ENCODE measurements at regions not wholly inside any gene's neighbourhood (a gene's known extent, or its start where the extent isn't known, plus 50 kb on each side); places are given as distances from the start of the nearest gene placed in this dataset.
"Not testable (repeated sequence)": the region's sequence is repeated elsewhere in the genome, so short reads cannot be mapped to it uniquely, and the experiment has no call there.

DNA sequence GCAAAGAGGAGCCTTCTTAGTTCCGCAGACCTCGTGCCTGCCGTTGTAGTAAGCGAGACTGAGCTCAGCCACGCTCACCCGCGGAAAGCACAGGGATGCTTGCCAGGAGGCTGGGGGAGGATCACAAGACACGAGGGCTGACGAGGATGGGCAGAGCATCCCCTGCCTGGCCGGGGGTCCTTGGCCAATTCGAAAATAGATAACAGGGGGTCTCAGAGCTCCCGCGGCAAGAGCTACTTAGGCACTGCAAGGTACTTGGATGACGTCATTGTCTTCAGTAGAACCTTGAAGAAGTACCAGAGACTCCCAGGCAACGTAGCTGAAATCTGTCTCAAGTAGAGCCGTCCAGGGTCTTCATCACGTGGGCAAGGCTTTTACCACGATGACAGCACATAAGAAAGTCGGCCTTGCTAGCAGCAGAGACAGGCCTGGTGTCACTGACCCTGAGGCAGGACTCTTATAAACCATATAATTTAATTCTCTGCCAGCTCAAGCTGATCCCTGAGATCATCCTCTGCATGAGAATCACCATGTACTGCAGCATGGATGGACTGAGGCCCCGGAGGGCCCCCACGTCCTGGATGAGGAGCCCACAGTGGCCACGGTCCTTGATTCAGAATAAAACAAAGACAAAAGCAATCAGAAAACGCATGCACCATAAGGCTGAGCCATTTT lies 81.9 kb downstream of the TMEM18 start:
- no peak for DNase-seq

DNA sequence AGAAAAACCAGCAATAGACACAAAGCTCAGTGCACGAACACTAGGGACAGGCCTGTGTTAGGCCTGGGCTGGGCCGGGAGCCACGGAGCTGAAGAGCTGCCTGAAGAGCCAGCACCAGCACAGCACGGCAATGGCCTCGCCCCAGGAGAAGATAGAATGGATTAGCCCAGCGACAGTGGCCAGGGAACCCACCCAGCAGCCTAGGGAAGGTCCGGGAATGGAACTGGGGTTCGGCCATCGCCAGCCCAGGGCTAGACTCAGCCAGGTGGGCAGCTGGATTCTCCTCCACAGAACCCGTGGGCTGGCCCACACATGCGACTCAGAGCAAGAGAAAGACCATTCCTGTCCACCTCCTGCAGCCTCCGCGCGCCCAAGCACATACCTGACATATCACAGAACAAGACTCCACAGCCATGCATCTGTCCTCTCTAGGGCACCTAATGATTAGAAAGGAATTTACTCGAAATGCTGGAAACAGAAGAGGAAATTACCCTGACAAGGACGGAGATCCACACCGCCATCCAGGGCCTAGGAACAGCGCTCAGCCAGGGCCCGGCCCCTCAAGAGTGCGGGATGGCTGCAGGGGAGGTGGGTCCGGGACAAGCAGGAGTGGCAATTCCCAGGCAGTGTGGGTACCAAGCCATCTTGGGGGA lies 82.8 kb downstream of the TMEM18 start:
- DNase-seq = no peak

DNA sequence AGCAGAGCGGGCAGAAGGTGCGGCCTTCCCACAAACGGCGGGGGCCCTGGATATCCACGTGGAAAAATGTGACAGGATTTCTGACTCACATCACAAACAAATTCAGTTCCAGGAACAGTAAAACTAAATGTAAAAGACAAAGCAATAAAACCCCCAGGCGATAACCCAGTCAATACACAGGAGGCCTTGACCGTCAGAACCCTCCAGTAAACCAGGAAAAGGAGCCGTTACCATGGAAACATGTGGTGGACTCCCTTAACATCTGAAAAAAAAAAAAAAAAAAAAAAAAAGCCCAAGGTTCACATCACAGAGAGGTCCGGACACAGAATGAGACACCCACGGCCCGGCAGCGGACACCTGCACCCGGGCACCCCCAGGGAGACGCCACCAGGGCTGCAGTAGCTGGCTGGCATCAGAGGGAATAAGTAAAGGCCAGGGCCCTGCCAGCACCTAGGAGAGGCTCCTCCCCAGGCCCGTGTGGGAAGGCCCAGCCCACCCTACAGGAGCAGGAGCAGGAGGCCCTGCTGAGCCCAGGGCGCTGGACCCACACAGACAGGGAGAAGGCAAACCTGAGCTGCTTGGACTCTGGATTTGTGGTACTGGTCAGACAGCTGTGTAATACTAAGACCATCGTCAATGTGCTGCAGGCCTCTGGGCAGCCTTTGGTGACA lies 83.7 kb downstream of the TMEM18 start:
- no peak for DNase-seq

DNA sequence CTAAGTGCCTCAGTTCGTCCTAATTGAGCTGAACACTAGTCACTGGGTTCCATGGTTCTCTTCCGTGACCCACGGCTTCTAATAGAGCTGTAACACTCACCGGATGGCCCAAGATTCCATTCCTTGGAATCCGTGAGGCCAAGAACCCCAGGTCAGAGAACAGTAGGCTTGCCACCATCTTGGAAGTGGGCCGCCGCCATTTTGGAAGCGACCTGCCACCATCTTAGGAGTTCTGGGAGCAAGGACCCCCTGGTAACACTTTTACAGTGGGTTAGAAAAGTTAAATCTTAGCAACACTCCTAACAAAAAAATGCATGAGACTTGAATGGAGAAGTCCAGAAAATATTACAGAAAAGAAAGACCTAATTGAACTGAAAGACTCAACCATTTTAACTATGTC lies 84.5 kb downstream of the TMEM18 start:
- no peak for DNase-seq

DNA sequence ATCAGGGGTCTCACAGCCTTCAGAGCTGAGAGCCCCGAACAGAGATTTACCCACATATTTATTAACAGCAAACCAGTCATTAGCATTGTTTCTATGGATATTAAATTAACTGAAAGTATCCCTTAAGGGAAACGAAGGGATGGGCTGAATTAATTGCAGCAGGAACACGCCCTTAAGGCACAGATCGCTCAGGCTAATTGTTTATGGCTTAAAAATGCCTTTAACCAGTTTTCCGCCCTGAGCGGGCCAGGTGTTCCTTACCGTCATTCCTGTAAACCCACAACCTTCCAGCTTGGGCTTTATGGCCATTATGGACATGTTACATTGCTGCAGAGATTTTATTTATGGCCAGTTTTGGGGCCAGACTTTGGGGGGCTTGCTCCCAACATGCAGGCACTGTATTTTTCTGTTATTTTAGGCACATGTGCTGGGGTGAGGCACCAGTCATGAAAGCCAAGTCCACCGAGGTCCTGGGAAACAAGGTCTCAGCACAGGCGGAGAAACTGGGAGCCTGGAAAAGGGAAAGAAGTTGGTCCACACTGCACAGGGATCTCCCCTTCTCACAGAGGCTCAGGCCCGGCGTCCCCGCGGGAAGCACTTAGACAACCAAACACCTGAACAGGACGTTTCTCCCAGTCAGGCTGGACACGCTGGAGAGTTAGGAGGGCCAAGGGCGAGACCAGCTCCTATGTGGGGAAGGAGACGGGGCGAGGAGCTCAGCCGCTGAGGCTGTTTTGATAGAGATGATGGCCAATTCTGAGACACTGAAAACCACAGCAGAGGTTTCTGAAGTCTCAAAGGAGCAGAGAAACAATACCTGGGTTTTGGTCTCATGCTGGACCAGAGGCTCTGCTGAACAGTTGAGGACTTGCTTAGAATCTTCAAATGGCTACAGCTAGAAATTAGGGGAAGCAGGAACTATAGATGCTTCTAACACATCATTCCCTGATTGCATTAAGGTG lies 86.7 kb downstream of the TMEM18 start:
- DNase-seq = no peak

DNA sequence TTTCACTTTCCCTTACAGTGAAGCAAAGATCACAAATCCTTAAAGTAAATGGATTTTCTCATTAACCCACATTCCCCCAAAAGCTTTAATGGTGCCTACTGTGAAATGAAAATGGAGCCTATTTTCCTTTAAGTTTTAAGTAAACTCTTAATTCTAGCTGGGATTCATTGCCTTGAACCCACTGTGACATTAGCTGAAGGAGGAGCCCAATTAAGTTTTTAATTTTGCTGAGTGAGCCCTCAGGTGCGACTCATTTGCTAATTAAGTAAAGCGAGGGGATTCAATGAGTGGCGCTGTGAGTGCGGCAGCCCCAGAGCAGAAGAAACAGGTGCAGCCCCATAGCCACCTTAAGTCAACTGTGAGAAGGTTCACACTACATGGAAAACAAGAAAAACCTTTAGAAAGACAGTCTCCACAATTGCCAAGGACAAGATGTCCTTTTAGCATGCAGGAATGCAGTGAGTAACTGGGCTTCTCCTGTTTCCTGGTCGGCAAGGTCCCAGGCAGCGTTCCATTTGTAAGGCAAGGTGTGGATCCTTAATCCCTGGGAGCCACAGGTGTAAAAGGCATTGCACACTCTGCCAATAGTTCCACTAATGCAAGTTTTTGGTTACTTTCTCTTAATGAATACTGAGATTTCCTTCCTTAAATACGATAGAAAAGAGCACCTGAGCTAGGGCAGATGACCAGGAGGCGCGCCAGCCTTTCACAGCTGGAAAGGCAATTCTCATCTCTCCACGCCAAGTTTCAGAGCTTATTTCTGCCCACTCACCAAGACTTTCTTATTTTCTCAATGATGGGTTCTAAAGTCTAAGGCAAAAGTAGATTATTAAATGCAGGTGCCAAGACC lies 87.7 kb downstream of the TMEM18 start:
- no peak for DNase-seq

DNA sequence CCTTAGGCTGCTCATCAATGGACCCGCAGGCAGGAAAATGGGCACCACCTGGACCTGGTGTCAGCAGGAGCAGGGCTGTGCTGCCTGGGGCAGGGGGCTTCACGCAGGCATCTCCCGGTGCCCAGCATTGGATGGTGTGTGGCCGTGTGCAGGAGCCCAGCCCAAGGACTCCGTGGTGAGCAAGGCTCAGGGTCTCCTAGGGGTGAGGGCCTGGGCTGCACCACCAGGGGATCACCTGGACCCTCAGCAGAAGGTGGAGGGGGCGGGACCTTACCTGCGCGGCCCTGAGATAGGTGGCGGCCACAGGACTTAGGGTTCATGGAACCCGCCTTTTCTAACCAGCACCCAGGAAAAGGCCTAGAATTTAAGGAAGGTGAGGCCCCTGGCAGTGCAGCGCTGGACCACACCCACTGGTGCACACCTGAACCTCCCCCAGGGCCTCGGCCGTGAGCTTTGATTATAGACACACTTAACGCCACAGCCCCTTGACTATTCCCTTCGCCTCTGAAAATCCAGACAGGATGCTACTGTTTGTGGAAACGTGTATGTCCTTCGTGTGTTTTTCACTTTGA lies 89.0 kb downstream of the TMEM18 start:
- no peak for DNase-seq

DNA sequence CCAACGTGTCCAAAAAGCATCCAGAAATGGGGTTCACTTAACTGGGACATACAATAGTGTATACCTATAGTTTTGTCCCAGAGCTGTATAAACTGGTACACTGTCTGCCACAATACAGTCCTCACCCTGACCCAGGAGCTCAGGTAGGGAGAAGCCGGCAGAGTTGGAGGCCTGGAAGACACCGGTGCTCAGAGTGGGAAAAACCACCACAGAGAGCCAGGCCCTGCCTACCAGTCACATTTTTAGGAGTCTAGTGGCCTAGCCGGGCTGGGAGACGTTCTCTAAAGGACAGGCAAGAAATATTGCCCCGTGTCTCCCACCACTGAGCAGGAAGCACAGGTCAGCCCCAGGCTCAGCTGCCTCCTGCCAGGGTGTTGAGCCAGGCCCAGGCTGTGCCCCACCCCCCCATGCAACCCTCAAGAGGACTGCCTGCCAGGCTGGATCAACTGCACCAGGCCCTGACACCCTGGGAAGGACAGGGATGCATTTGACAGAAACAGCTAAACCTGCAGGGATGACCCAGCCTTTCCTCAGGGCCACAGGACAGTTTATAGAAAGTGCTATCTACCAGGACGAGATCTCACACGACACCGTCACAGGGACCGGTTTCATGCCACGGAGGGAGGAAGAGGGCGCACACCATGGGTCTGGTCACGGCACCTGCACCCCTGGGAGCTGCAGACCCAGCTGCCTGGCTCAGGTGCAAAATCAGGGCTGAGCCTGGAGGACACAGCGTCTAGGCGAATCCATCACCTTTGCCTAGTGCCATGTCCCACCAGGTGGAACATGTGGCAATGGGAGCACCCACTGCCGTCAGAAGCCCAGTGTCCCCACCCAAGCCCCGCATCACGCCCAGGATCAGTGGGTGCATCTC lies 89.9 kb downstream of the TMEM18 start:
- DNase-seq = no peak

DNA sequence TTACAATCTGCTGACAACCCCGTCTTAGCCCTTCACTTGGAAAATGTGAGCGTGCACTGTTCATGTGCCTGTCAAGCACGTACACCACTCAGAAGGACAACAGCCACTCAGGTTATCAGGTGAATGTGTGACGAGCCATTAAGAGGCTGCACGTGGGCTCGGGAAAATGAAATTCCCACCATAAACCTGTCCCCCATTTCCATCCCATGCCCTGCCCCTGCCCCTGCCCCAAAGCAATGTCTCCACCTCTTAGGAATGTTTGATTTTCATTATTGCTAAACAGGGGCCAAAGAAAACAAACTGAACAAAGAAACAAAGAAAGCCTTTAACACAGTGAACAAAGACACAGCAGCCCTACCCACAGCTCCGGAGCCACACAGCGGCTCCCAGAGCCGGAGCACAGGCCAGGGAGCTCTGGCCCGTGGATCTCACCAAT lies 90.5 kb downstream of the TMEM18 start:
- DNase-seq = no peak

DNA sequence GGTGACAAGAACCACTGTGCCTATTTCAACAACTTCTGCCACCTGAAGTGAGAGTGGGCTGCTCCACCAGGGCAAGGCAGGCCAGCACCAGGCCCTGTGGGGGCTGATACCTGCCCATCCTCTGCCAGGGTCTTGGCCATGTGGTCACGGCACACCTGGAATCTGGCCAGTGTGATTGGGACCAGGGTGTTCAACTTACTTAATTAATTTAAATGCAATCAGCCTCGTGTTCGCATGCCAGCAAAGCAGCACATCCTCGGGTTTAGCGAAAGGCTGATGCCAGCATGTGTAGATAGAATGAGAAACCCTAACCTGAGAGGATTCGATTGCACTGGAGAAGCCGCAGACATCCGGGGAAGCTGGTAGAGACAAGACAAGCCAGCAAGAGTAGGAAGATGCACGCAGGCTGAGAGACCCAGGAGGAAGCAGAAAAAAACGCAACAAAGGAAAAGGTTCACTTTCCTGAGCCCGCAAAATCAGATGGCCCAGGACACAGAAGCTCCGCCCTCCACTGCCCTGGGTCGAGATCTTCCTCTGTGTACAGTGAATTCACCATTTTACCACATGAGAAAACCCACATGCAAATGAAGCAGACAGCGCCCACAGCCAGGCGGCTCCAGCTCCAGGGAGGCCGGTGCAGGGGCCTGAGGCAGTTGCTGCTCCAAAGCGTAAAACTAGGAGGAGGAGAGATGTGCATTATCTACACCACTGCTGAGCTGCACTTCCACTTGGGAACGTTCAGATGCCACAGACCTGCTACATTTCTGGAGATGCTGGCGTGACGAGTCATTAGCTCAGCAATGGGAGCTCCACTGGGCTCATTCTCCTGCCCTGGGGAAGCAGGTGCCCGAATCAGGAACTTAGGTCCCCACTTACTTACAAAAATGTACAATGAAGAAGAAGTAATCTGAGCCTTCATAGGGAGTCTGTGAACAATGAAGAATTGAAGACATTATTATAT lies 92.1 kb downstream of the TMEM18 start:
- peak; percentile 23 for DNase-seq

DNA sequence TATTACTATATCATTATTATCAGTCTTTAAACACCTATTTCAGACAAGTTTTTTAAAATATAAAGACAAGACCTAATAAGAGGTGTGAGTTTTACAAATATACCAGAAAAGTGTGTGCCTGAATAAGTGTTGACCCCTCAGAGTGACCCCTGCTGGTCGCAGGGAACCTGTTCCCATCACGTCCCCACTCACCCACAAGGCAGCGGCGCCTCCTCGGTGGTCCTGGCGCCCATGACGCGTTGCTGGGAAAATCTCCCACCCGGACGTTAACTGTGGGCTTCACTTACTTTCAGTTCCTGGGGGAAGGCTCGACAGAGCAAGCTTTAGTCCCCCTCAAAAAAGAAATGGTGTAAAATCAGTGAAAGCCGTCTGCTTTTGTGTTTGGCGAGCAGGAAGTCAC lies 93.5 kb downstream of the TMEM18 start:
- DNase-seq = no peak

DNA sequence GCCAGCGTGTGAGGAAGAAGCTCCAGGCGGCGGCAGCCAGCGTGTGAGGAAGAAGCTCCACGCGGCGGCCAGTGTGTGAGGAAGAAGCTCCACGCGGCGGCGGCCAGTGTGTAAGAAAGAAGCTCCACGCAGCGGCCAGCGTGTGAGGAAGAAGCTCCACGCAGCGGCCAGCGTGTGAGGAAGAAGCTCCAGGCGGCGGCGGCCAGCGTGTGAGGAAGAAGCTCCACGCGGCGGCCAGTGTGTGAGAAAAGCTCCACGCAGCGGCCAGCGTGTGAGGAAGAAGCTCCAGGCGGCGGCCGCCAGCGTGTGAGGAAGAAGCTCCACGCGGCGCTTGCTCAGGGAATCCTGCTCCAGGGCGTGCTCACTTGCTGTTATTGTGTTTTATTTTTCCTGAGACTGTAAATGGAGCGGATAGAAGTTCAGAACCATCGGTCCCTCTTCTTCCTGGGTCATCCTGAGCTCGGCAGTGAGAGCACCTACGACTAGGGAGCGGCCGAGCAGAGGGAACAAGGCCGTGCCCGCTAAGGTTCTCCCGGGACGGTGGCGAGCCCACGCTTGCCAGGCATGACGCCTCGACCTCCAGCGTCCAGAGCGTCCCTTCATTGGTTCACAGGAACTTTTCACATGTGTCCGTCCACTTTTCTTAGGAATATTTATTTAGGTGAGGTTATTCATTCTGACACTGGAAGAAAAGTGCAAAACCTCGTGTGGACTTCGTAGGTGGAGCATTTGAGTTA lies 94.2 kb downstream of the TMEM18 start:
- DNase-seq = no peak

DNA sequence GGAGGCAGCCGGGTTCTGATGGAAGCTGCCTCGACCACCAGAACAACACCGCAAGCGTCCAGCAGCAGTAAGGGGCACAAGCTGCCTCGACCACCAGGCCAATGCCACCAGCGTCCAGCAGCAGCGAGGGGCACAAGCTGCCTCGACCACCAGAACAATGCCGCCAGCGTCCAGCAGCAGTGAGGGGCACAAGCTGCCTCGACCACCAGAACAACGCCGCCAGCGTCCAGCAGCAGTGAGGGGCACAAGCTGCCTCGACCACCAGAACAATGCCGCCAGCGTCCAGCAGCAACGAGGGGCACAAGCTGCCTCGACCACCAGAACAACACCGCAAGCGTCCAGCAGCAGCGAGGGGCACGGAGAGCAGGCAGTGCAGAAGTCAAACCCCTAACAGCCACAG lies 94.9 kb downstream of the TMEM18 start:
- not testable (repeated sequence) for DNase-seq

DNA sequence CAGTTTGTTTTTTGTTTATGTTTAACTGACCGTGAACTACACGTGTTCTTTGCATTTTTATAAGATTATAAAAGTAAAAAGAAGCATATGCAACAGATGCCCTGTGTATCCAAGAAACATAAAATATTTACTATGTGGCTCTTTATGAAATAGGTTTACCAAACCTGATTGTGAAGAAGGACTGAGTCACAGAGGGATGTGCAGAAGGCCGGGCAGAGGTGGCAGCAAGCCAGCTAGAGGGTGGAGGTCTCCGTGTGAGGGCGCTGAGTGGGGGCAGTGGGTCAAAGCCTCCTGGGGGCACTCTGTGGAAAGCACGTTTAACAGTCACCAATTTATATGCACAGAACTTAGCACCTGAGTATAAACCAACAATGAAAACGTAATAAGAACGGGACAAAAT lies 97.2 kb downstream of the TMEM18 start:
- no peak for DNase-seq

DNA sequence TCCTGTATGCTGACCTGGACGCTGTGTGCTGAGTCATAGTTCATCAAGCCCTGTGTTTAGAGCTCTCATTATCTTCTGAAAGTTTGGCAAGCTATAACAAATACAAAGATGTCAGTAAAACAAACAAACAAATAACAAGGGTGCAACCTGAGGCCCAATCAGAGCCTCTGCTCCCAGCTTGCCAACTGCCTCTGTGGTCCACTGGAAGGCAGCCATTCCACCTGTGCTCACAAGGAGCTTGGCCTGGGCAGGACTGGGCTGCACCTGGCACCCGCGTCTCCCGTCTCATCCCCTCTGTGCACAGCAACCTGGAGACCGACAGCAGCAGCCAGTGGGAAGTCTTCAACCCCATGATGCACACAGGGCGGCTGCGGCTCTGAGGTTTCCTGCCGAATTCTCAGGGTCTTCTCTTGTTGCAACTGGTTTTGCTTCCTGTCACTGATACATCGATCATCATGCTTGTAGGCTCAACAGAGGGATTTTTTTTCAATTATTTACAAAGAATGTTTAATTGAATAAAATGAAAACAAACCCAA lies 97.8 kb downstream of the TMEM18 start:
- DNase-seq = no peak

DNA sequence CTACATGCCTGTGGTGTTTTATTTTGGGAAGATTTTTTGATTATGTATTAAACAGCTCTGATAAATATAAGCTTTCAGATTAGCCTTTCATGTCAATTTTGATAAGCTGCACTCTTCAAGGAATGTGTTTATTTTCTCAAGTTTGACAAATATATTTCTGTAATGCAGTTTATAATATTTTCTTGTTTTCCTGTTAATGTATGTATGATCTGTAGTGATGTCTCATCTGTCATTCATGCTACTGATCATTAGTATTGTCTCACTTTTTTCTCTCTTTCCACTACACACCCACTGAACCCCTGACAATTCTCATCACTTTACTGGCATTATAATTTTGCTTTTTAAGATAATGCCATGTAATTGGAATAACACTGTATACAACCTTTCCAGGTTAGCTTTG lies 100.9 kb downstream of the TMEM18 start:
- DNase-seq = no peak

DNA sequence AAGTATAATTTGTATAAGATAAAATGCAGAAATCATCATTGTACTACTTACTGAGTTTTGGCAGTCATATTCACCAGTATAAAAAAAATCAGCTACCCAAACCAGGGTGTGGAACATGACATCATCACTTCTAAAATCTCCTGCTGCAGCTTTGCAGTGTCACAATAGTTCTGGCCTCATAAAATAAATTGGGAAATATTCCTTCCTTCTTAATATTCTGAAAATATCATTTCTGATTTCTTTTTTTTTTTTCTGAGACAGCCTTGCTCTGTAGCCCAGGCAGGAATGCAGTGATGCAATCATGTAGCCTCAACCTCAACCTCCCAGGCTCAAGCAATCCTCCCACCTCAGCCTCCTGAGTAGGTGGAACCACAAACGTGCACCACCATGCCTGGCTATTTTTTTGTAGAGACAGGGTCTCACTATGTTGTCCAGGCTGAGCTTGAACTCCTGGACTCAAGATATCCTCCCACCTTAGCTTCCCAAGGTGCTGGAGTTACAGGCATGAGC lies 101.4 kb downstream of the TMEM18 start:
- no peak for DNase-seq

DNA sequence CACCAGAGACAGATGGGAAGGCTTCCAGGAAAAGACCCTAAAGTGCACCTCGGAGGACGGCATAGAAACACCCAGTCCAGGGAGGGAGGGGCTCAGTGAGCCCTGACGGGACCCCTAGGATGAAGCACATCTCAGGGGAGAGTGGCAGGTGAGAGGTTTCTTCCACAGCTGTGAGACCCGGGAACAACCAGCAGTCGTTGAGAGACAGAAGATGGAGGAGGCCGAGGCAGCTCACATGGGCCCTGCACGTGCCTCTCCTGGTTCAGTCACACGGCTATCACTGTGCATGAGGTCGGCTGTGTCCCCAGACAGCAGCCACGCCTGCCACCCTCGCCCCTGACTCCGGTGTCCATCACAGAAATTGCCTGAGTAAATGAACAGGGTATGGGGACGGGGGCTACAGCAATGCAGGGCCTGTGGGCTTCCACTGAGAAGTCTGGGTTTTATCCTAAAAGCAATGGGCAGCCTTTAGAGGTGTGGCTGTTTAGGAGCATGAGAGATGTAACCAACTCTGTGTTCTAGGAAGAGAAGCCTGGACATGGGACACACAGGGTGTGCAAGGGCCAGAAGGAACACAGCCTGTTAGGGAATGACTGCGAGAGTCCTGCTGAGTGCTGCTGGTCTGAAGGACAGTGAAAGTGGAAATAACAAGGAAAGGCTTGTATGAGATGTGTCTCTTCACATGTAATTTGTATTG lies 102.0 kb downstream of the TMEM18 start:
- DNase-seq = no peak

All from activated CD8-positive, alpha-beta memory T cell treated with anti-CD3 and anti-CD28 coated beads, Interleukin-2, amount 50 U/mL, for 4 hours (primary cell).